ENCODE measurements at regions not wholly inside any gene's neighbourhood (a gene's known extent, or its start where the extent isn't known, plus 50 kb on each side); places are given as distances from the start of the nearest gene placed in this dataset.
"Not testable (repeated sequence)": the region's sequence is repeated elsewhere in the genome, so short reads cannot be mapped to it uniquely, and the experiment has no call there.

GRCh38 chr10:27364028-27364427 lies 123.4 kb upstream of the ACBD5 start:
- CTCF ChIA-PET: interaction anchor here (0.8 kb wide), 1 partner anchor 1017 kb away, joined by 3 read pairs; no protein-coding TSS in a partner anchor
- no peaks in the 10 kb centered on the region for H3K9me3 ChIP-seq (ENCODE audit: control insufficient read depth, insufficient read depth, low read length)
- TF ChIP-seq CTCF (IDR thresholded peaks at IDR 0.05; ENCODE audit: low read depth, low read length): no peak
- POLR2A ChIA-PET: no interaction called here
- H3K27ac ChIP-seq (ENCODE audit: low read depth, low read length): no peak overlapping the region
- H3K4me3 ChIP-seq (ENCODE audit: low read depth, low read length): no peak overlapping the region
- DNase-seq (ENCODE audit: low read depth, low spot score): no peak
- no peaks in the 10 kb centered on the region for H3K27me3 ChIP-seq (ENCODE audit: control insufficient read depth, insufficient read depth, low read length)

GRCh38 chr10:27360581-27361172 lies 120.1 kb upstream of the ACBD5 start:
- POLR2A ChIA-PET: interaction anchor here (0.7 kb wide), 1 partner anchor 253 kb away, joined by 3 read pairs; no protein-coding TSS in a partner anchor
- CTCF ChIA-PET: interaction anchor here (0.5 to 2.0 kb wide), 18 partner anchors 9 to 580 kb away, joined by 3 to 21 read pairs (median 3); partner anchors contain the start of gene YME1L1

GRCh38 chr10:27359792-27360355 lies 119.3 kb upstream of the ACBD5 start:
- Histone ChIP-seq H3K4me3 (ENCODE audit: low read depth, low read length) (no peak overlapping the region), H3K27ac (ENCODE audit: low read depth, low read length) (no peak overlapping the region), H3K27me3 (ENCODE audit: control insufficient read depth, insufficient read depth, low read length) (no peaks in the 10 kb centered on the region), H3K9me3 (ENCODE audit: control insufficient read depth, insufficient read depth, low read length) (no peaks in the 10 kb centered on the region)
- TF ChIP-seq CTCF (IDR thresholded peaks at IDR 0.05; ENCODE audit: low read depth, low read length): no peak
- CTCF ChIA-PET: interaction anchor here (0.5 to 2.0 kb wide), 14 partner anchors 10 to 678 kb away, joined by 3 to 21 read pairs (median 4); partner anchors contain the start of gene YME1L1
- POLR2A ChIA-PET: interaction anchor here (0.7 kb wide), 1 partner anchor 253 kb away, joined by 3 read pairs; no protein-coding TSS in a partner anchor
- no peak for DNase-seq (ENCODE audit: low read depth, low spot score)

More at GRCh38 chr10:27360581-27361172, 120.1 kb upstream of the ACBD5 start:
- Histone ChIP-seq H3K27ac (ENCODE audit: low read depth, low read length) (no peak overlapping the region), H3K27me3 (ENCODE audit: control insufficient read depth, insufficient read depth, low read length) (no peaks in the 10 kb centered on the region), H3K9me3 (ENCODE audit: control insufficient read depth, insufficient read depth, low read length) (no peaks in the 10 kb centered on the region), H3K4me3 (ENCODE audit: low read depth, low read length) (no peak overlapping the region)
- peak; percentile 82 for TF ChIP-seq CTCF (IDR thresholded peaks at IDR 0.05; ENCODE audit: low read depth, low read length)
- peak; percentile 29 for DNase-seq (ENCODE audit: low read depth, low spot score)

- POLR2A ChIA-PET: no interaction called here
- no peak overlapping the region for H3K4me3 ChIP-seq (ENCODE audit: low read depth, low read length)
- H3K9me3 ChIP-seq (ENCODE audit: control insufficient read depth, insufficient read depth, low read length): no peaks in the 10 kb centered on the region
- no peak for TF ChIP-seq CTCF (IDR thresholded peaks at IDR 0.05; ENCODE audit: low read depth, low read length)
- no peaks in the 10 kb centered on the region for H3K27me3 ChIP-seq (ENCODE audit: control insufficient read depth, insufficient read depth, low read length)
- CTCF ChIA-PET: no interaction called here
- no peak overlapping the region for H3K27ac ChIP-seq (ENCODE audit: low read depth, low read length)
- no peak for DNase-seq (ENCODE audit: low read depth, low spot score)
These were observed 116.1 kb upstream of the ACBD5 start for GRCh38 chr10:27356738-27357137.

- POLR2A ChIA-PET: no interaction called here
These were observed 115.4 kb upstream of the ACBD5 start for GRCh38 chr10:27355918-27356573.

GRCh38 chr10:27354643-27355270 lies 114.2 kb upstream of the ACBD5 start:
- H3K9me3 ChIP-seq (ENCODE audit: control insufficient read depth, insufficient read depth, low read length); H3K27me3 ChIP-seq (ENCODE audit: control insufficient read depth, insufficient read depth, low read length); H3K27ac ChIP-seq (ENCODE audit: low read depth, low read length); POLR2A ChIA-PET; CTCF ChIA-PET; H3K4me3 ChIP-seq (ENCODE audit: low read depth, low read length); DNase-seq (ENCODE audit: low read depth, low spot score): not testable (repeated sequence)

More at GRCh38 chr10:27355918-27356573, 115.4 kb upstream of the ACBD5 start:
- CTCF ChIA-PET: no interaction called here
- Histone ChIP-seq H3K9me3 (ENCODE audit: control insufficient read depth, insufficient read depth, low read length) (no peaks in the 10 kb centered on the region), H3K27me3 (ENCODE audit: control insufficient read depth, insufficient read depth, low read length) (no peaks in the 10 kb centered on the region), H3K4me3 (ENCODE audit: low read depth, low read length) (no peak overlapping the region), H3K27ac (ENCODE audit: low read depth, low read length) (no peak overlapping the region)
- TF ChIP-seq CTCF (IDR thresholded peaks at IDR 0.05; ENCODE audit: low read depth, low read length): no peak
- DNase-seq (ENCODE audit: low read depth, low spot score): no peak

GRCh38 chr10:27354100-27354499 lies 113.5 kb upstream of the ACBD5 start:
- H3K27ac ChIP-seq (ENCODE audit: low read depth, low read length); CTCF ChIA-PET; H3K27me3 ChIP-seq (ENCODE audit: control insufficient read depth, insufficient read depth, low read length); DNase-seq (ENCODE audit: low read depth, low spot score); H3K4me3 ChIP-seq (ENCODE audit: low read depth, low read length); H3K9me3 ChIP-seq (ENCODE audit: control insufficient read depth, insufficient read depth, low read length); POLR2A ChIA-PET: not testable (repeated sequence)
